Ishikawa (cell line): ENCODE measurements at regions not wholly inside any gene's neighbourhood (a gene's known extent, or its start where the extent isn't known, plus 50 kb on each side); places are given as distances from the start of the nearest gene placed in this dataset.

Source experiments
- CEBPB ChIP-seq: IDR thresholded peaks from 2 replicates; pipeline ENCODE4 v1.6.1; 2012
- CREB1 ChIP-seq: IDR thresholded peaks from 2 replicates; pipeline ENCODE4 v1.6.1; 2012; ENCODE audit warnings: low read depth
- EGR1 ChIP-seq: IDR thresholded peaks from 2 replicates; pipeline ENCODE4 v1.6.1; 2012
- EP300 ChIP-seq: IDR thresholded peaks from 2 replicates; pipeline ENCODE4 v1.6.1; 2012; ENCODE audit warnings: borderline replicate concordance
- FOXM1 ChIP-seq: IDR thresholded peaks from 2 replicates; pipeline ENCODE4 v1.6.1; 2012; ENCODE audit warnings: low read depth, borderline replicate concordance
- NFIC ChIP-seq: IDR thresholded peaks from 2 replicates; pipeline ENCODE4 v1.6.1; 2012
- RAD21 ChIP-seq: IDR thresholded peaks from 2 replicates; pipeline ENCODE4 v1.6.1; 2012; ENCODE audit warnings: low read depth
- TAF1 ChIP-seq: IDR thresholded peaks from 2 replicates; pipeline ENCODE4 v1.6.1; 2012; ENCODE audit warnings: low read depth, mild to moderate bottlenecking
- TCF12 ChIP-seq: IDR thresholded peaks from 2 replicates; pipeline ENCODE4 v1.6.1; 2012; ENCODE audit warnings: low read depth
- TEAD4 ChIP-seq: IDR thresholded peaks from 2 replicates; pipeline ENCODE4 v1.6.1; 2012
- YY1 ChIP-seq: IDR thresholded peaks from 2 replicates; pipeline ENCODE4 v1.6.1; 2012; ENCODE audit warnings: low read depth
- TF ChIP-seq, protein P1 (sequence below): IDR thresholded peaks from 2 replicates; pipeline ENCODE4 v1.6.1; 2012
- TF ChIP-seq, protein P2 (sequence below): IDR thresholded peaks from 2 replicates; pipeline ENCODE4 v1.6.1; 2012

DNA sequence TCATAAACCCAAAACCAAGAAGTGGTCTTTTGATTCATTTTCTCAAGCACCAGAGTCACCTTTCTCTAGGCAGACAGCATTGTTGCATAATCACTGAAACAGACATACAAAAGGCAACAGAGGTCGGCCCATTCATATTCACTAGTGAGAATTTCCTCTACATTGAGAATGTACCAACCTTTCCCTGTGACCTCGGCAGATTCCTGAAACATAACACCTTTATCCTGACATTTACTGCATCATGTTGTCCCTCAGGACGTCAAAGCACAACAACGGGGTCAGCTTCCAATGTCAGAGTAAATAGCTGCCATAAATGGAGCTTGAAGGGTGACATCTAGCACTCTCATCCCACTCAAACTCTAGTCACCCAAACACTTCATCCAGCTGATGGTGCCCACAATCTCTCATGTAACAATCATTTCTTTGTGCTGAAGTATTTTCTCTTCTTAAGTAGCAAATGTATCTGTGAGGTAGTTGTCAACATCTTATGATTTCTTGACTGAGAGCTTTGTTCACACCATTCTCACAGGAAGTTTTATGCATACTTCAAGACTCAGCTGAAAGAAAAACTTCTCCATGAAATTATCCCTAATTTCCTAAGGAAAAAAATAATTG is 802.6 kb upstream of the CHAC2 start:
- TF ChIP-seq TCF12 (no peak), TEAD4 (no peak), YY1 (no peak), CREB1 (no peak), EGR1 (no peak), EP300 (no peak), CEBPB (no peak), TAF1 (no peak), NFIC (no peak), RAD21 (no peak), FOXM1 (no peak)
- TF ChIP-seq, protein P1, sequence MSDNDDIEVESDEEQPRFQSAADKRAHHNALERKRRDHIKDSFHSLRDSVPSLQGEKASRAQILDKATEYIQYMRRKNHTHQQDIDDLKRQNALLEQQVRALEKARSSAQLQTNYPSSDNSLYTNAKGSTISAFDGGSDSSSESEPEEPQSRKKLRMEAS, result no peak
- TF ChIP-seq, protein P2, sequence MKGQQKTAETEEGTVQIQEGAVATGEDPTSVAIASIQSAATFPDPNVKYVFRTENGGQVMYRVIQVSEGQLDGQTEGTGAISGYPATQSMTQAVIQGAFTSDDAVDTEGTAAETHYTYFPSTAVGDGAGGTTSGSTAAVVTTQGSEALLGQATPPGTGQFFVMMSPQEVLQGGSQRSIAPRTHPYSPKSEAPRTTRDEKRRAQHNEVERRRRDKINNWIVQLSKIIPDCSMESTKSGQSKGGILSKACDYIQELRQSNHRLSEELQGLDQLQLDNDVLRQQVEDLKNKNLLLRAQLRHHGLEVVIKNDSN, result no peak
